Uterus (tissue), 3 donors: ENCODE measurements at regions not wholly inside any gene's neighbourhood (a gene's known extent, or its start where the extent isn't known, plus 50 kb on each side); places are given as distances from the start of the nearest gene placed in this dataset.
A peak's percentile ranks its signal among the peaks of the same experiment; 100 is the strongest.

ENCODE experiments used
- DNase-seq, 2 donors: peaks; one replicate each; pipeline ENCODE4 v3.0.0-alpha.2; 2019 to 2020
- H3K27ac ChIP-seq, 2 donors: fragments of 200-600 bp; sonication (generic); 1 replicate in 1 of 2; 2 replicates in 1 of 2; pipeline ENCODE4 v1.5.1; 2016 to 2018
- H3K27me3 ChIP-seq, 2 donors: fragments of 200-600 bp; sonication (generic); one replicate each; pipeline ENCODE4 v1.5.1; 2018 to 2019; ENCODE audit warnings: control low read depth in 1 of 2
- H3K36me3 ChIP-seq, 2 donors: fragments of 200-600 bp; sonication (generic); one replicate each; pipeline ENCODE4 v1.5.1; 2019; ENCODE audit warnings: control low read depth in 1 of 2
- H3K4me1 ChIP-seq, 2 donors: fragments of 200-600 bp; sonication (generic); one replicate each; pipeline ENCODE4 v1.5.1; 2018 to 2019; ENCODE audit warnings: control low read depth in 1 of 2
- H3K4me3 ChIP-seq, 2 donors: fragments of 200-600 bp; sonication (generic); 1 replicate in 1 of 2; 2 replicates in 1 of 2; pipeline ENCODE4 v1.5.1; 2018 to 2019; ENCODE audit warnings: mild to moderate bottlenecking in 1 of 2
- H3K9me3 ChIP-seq, 2 donors: fragments of 200-600 bp; sonication (generic); one replicate each; pipeline ENCODE4 v1.5.1; 2019; ENCODE audit warnings: control low read depth in 1 of 2
- POLR2A ChIP-seq, 2 donors: fragments of 450-650 bp; IDR thresholded peaks; one replicate each; pipeline ENCODE4 v1.6.1; 2016; ENCODE audit warnings: antibody characterized with exemption in 2 of 2, mild to moderate bottlenecking in 1 of 2, moderate library complexity in 1 of 2
- intact Hi-C: fragments of 100-400 bp; cut with DNase I; formaldehyde crosslinking; loops from one replicate; pipeline ENCODE4 v1.15.1; 2023; ENCODE audit warnings: low total_unique reads
- TF ChIP-seq, protein P1 (sequence below), 4 experiments: fragments of 200-600 bp in 2 of 4; fragments of 450-650 bp in 2 of 4; sonication (generic) in 2 of 4; IDR thresholded peaks; one replicate each; pipeline ENCODE4 v1.5.1; 2016 to 2019; ENCODE audit warnings: antibody characterized with exemption in 4 of 4, mild to moderate bottlenecking in 2 of 4, moderate library complexity in 1 of 4
- donor health status: DM: yes; HTN: yes; CAD: no.

DNA sequence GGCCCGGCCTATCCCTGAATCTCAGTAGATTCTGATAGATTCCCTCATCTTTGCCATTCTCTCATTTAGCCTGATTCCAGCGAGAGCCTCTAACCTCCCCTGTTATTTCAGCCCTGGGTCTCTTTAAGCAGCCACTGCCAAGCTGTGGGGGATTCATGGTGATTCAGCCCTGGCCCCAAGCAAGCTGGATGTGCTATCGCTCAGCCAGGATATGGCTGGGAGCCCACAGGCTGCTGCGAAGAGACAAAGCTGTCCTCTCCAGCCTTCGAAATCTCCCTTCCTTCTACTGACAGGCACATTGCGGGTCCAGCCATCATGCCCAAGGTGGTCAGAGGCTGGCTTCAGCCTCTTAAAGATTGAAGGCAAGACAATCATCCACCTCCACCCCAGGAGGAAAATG, 394.1 kb downstream of the SOX9 start:
- H3K36me3 ChIP-seq, result no peaks in the 10 kb centered on the region
- no peak overlapping the region for H3K27ac ChIP-seq
- no peaks in the 10 kb centered on the region for H3K4me1 ChIP-seq
- H3K9me3 ChIP-seq, result no peaks in the 10 kb centered on the region
- no peaks in the 10 kb centered on the region for H3K27me3 ChIP-seq
- H3K4me3 ChIP-seq, result no peak overlapping the region
- intact Hi-C loops, result no loop called here
- TF ChIP-seq, protein P1, sequence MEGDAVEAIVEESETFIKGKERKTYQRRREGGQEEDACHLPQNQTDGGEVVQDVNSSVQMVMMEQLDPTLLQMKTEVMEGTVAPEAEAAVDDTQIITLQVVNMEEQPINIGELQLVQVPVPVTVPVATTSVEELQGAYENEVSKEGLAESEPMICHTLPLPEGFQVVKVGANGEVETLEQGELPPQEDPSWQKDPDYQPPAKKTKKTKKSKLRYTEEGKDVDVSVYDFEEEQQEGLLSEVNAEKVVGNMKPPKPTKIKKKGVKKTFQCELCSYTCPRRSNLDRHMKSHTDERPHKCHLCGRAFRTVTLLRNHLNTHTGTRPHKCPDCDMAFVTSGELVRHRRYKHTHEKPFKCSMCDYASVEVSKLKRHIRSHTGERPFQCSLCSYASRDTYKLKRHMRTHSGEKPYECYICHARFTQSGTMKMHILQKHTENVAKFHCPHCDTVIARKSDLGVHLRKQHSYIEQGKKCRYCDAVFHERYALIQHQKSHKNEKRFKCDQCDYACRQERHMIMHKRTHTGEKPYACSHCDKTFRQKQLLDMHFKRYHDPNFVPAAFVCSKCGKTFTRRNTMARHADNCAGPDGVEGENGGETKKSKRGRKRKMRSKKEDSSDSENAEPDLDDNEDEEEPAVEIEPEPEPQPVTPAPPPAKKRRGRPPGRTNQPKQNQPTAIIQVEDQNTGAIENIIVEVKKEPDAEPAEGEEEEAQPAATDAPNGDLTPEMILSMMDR (IDR thresholded peaks at IDR 0.05), result no peak
- no peak for TF ChIP-seq POLR2A (IDR thresholded peaks at IDR 0.05)
- peak in 1 of 2 donors; percentile 35 for DNase-seq

DNA sequence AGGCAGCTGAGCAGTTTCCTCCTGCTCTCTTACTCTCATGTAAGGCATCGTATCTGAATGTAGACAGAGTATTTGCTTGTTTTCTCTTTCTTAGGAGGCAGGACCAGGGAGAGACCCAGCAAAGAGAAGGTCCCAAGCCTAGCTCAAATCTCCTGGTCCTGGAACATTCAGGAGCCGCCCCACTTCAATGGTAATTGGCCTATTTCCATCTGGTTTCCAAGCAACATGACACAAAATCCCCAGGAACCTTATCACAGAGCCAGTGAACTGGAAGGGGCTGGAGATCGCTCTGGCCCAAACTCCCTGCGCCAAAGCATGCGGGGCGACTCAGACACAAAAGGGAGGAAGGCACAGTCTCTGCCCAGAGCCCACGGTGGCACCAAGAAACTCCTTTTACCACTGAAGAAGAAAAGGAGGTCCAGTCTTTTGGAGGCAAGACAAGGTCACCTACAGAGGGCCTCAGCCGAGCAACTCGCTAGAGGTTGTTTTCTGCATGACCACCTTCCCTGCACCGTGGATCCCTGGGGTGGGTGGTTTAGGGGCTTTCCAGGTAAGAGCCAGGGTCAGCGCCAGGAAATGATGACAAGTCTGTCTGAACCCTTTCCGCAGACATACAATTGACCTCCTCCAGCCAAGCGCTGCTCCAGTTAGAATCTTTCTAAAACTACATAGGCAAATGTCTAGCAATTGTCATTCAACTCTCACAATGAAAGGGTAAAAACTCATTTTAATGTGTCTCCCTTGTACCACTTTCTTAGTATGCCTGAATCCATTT, 394.7 kb downstream of the SOX9 start:
- intact Hi-C loops, result no loop called here
- H3K4me3 ChIP-seq, result no peak overlapping the region
- H3K27me3 ChIP-seq, result no peaks in the 10 kb centered on the region
- no peak for DNase-seq
- no peaks in the 10 kb centered on the region for H3K4me1 ChIP-seq
- no peak overlapping the region for H3K27ac ChIP-seq
- no peaks in the 10 kb centered on the region for H3K9me3 ChIP-seq
- H3K36me3 ChIP-seq, result no peaks in the 10 kb centered on the region
- TF ChIP-seq, protein P1 (IDR thresholded peaks at IDR 0.05), result no peak
- TF ChIP-seq POLR2A (IDR thresholded peaks at IDR 0.05), result no peak

DNA sequence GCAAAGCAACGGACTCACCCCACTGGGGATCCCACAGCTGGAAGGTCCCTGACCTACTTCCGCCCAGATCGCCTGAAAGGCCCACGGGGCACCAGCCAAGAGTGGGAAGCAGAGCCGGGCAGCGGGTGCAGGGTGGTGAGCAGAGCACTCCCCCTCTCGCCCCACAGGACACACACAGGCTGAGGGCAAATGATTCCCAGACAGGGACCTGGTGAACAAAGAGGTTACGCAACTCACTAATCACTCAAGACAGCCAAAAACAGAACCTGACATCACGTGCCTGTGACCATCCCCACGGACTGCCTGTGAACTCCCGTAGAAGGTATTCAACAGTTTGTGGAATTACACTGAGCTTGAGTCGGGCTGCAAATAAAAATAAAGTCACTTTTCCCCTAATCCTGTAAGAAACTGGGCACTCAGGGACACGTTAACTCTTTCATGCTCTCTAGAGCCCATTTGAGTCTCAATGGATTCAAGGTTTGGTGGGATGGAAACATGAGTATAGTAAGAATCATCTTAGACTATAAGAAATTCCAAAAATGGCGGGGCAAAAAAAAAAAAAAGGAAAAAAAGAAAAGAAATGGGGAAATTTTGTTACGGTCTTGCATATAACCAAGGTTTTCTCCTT, 396.1 kb downstream of the SOX9 start:
- TF ChIP-seq, protein P1 (IDR thresholded peaks at IDR 0.05), result no peak
- no peak for TF ChIP-seq POLR2A (IDR thresholded peaks at IDR 0.05)
- intact Hi-C loops, result no loop called here
- Histone ChIP-seq H3K36me3 (no peaks in the 10 kb centered on the region), H3K9me3 (no peaks in the 10 kb centered on the region), H3K27ac (no peak overlapping the region), H3K4me1 (no peaks in the 10 kb centered on the region), H3K27me3 (no peaks in the 10 kb centered on the region), H3K4me3 (no peak overlapping the region)
- no peak for DNase-seq

DNA sequence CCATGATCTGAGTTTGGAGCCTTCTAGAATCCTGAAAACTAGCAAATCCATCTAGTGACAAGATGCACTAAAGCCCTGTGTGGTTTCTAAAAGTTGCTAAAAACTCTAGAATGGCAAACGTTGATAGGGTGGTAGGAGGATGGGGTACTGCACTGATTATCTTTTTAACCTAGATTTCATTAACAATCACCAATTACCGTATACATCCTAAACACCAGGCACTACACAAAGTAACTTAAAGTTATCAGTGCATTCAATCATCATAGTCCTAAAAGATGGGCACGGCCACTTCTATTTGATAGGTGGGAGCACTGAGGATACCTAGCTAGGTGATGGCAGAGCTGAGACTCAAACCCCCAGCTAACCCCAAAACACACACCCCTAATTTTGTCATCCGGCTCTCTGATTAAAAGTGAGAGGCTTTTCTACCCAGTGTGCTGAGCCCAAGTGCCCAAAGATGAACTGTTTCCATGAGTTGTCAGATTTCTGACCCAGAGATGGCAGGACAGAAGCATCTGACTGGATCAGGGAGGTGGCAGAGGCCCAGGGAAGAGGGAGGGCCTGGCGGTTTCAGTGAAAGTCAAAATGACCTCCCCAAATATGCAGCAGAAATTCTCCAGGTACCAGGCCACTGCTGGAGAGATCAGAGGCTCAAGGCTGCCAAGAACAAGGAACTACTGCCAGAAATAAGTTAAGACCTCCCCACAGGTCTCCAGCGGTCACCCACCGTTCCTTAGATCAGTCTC, 396.8 kb downstream of the SOX9 start:
- Histone ChIP-seq H3K4me3 (no peak overlapping the region), H3K36me3 (no peaks in the 10 kb centered on the region), H3K27ac (no peak overlapping the region), H3K4me1 (no peaks in the 10 kb centered on the region), H3K27me3 (no peaks in the 10 kb centered on the region), H3K9me3 (no peaks in the 10 kb centered on the region)
- DNase-seq, result no peak
- intact Hi-C loops, result no loop called here
- no peak for TF ChIP-seq POLR2A (IDR thresholded peaks at IDR 0.05)
- TF ChIP-seq, protein P1 (IDR thresholded peaks at IDR 0.05), result no peak
